ENCODE measurements at regions not wholly inside any gene's neighbourhood (a gene's known extent, or its start where the extent isn't known, plus 50 kb on each side); places are given as distances from the start of the nearest gene placed in this dataset.

GRCh38 chr5:175579742-175580432 lies 78.0 kb upstream of the HRH2 start:
- no peak for DNase-seq

DNA sequence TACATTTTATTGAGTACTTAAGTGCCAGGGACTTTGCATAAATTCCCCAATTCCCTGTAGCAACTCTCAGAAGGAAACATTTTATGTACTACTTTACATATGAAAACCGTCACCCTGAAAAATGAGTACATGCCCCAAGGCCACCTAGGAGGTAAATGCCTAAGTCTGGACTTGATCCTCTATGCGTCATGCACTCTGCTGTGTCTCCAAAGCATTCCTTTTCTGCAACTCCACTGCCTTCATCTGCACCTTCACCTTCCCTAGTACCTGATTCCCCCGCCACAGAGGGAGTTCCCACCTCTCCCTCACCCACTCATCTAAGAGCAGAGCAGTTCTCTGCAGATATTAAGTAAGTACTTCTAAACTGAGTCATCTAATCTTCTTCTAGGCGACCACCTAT lies 75.2 kb upstream of the HRH2 start:
- no peak for DNase-seq

GRCh38 chr5:175585567-175585966 lies 72.3 kb upstream of the HRH2 start:
- no peak for DNase-seq

DNA sequence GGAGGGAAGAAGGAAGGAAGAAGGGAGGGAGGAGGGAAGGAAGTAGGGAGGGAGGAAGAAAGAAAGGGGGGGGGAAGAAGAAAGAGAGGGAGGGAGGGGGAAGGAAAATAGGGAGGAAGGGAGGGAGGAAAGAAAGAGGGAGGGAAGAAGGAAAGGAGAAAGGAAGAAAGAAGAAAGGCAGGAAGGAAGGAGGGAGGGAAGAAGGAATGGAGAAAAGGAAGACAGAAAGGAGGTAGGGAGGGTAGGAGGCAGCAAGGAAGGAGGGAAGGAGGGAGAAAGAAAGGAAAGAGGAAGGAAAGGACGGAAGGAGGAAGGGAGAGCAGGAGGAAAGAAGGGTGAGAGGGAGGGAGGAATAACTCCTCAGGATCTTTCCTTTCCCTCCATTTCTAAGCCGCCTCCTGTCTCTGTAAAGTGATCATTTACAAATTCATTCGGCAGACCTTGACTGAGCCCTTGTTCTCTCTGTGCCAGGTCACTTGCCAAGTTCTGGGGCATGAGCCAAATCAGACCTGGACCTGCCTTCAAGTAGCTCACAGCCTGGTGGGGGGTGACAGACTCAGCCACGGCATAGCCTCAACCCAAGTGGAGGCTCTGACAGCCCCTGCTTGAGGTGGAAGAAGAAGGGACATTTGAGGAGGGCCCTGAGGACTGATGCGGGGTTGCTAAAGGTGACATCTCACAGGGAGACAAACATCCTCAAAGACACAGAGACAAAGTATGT lies 69.0 kb upstream of the HRH2 start:
- no peak for DNase-seq

DNA sequence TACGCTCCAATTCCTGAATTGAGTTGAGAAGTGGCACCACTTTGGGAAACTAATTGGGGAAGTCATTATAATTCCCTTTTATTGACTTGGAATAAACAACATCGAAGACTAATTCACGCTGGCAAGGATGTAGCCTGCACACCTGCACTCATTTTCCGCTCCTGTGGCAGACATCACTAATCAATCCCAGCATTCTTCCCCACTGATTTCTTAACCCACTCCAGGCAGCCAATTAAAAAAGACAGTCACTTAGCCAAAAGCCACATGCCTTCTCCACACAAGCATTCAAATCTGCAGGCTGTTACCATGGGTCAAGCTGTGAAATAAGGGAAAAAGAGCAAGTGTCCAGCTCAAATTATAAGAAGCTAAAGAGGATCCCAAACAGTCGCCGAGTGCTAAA lies 68.2 kb upstream of the HRH2 start:
- peak; percentile 62 for DNase-seq

DNA sequence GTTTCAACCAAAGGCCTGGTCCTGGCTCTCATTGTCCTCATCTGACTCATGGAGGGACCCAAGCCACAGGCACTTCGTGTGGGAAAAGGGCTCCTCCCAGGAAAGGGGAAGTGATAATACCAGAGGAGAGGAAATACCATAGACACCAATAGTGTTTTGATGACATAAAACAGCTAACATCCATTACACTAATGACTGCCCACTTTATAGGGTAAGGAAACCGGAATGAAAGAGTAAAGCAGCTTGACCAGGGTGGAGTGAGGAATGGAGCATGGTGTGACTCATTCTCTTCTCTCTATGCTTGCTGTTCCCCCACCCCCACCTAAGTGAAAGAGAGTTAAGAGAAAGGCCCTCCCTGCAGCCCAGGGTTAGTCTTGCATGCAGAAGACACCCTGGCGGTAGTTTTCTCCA lies 67.4 kb upstream of the HRH2 start:
- no peak for DNase-seq

DNA sequence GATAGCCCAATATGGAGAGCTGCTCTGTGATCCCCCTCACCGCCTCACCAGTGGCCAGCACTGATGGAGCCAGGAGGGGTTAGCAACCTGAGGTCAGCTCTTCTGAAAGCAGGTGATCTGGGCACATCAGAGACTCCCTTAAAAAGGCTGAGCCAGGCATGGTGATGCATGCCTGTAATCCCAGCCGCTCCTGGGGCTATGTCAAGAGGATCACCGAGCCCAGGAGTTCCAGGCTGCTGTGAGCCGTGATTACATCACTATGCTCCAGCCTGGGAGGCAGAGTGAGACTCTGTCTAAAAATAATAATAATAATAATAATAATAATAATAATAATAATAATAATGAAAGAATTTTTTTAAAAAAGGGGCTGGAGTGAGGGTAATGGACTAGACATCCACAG lies 66.6 kb upstream of the HRH2 start:
- no peak for DNase-seq

- no peak for DNase-seq
Measured at GRCh38 chr5:175593794-175594193, 64.1 kb upstream of the HRH2 start.

DNA sequence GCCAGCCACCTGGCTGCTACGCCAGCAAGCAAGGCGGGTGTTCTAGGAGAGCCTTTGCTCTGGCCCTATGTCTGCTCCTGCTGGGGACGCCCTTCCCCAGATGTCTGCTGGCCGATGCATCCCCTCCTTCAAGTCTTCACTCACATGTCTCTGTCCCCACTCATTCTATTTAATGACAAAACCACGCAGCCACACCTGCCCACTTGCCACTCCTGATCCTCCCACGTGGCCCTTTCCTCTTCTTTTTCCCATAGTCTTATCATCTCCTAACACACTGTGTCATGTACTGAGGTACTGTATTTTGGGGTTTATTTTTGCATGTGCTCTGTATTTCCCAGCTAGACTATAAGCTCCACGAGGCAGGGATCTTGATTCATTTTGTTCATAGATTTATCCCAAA lies 62.0 kb upstream of the HRH2 start:
- no peak for DNase-seq

- no peak for DNase-seq
Measured at GRCh38 chr5:175596761-175597189, 61.1 kb upstream of the HRH2 start.

GRCh38 chr5:175597718-175598117 lies 60.2 kb upstream of the HRH2 start:
- DNase-seq = peak; percentile 14

- no peak for DNase-seq
Measured at GRCh38 chr5:175598774-175599173, 59.1 kb upstream of the HRH2 start.

- DNase-seq = no peak
Measured at GRCh38 chr5:175599210-175599609, 58.7 kb upstream of the HRH2 start.

DNA sequence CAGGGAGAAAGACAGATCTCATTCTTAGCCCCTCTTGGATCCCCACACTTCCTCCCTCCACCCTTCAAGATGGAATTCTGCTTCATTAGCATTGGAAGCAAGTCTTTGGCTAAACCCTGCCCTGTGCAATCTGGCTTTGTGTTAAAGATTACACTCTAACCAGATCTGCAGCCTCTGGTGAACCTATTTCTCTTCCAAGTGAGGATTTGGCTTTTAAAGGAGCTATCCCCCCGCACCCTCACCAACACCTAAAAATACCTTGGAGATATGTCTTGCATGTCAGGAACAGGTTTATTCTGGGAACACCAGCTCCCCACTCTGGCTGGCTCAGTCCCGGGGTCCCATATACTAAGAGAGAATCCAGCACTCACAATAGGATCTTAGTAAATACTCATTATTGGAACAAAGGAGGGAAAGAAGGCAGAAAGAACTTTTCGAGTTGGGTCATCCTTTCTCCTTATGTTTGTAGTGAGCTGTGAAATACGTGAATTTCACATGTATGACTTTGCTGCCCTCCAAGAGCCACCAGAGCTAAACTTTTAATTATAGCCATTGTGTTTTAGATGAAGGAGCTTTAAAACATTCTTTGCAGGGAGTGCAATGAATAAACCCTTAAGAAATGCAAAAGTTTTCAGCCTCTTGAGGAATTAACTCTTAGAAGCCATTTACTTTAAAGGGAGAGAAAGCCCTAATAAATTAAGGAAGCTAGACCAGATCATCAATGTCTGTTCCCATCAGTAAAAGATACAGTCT lies 53.7 kb upstream of the HRH2 start:
- DNase-seq = no peak

DNA sequence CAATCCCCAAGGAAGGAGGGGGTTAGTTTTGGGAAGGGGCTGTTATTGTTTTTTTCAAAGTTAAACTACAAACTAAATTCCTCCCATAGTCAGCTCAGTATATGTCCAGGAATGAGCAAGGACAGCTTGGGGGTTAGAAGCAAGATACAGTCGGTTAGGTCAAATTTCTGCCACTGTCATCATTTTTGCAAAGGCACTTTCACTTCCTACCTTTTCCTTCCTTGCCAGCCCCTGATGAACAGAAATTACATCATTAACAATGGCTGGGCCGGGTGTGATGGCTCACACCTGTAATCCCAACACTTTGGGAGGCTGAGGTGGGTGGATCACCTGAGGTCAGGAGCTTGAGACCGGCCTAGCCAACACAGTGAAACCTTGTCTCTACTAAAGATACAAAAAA lies 51.5 kb upstream of the HRH2 start:
- DNase-seq = no peak

All from NCI-H774 (cell line).